Muscle of back (tissue), 3 donors: ENCODE measurements at regions not wholly inside any gene's neighbourhood (a gene's known extent, or its start where the extent isn't known, plus 50 kb on each side); places are given as distances from the start of the nearest gene placed in this dataset.

Experiments used
- DNase-seq, 3 donors: peaks; one replicate each; pipeline versions ENCODE4 v3.0.0 to v3.0.0-alpha.2; 2013

- no peak for DNase-seq
Measured at GRCh38 chr7:18315241-18315640, 180.3 kb upstream of the HDAC9 start.

GRCh38 chr7:18317941-18318340 lies 177.6 kb upstream of the HDAC9 start:
- DNase-seq = no peak

GRCh38 chr7:18320422-18320821 lies 175.1 kb upstream of the HDAC9 start:
- DNase-seq = no peak

- peak in 2 of 3 donors; percentile 16 to 48 for DNase-seq
Measured at GRCh38 chr7:18320971-18321567, 174.5 kb upstream of the HDAC9 start.

GRCh38 chr7:18330548-18330947 lies 165.0 kb upstream of the HDAC9 start:
- DNase-seq = no peak

- no peak for DNase-seq
Measured at GRCh38 chr7:18336626-18337025, 158.9 kb upstream of the HDAC9 start.

- peak in 1 of 3 donors; percentile 45 for DNase-seq
Measured at GRCh38 chr7:18337048-18337809, 158.3 kb upstream of the HDAC9 start.

- DNase-seq = no peak
Measured at GRCh38 chr7:18338910-18339523, 156.5 kb upstream of the HDAC9 start.

- no peak for DNase-seq
Measured at GRCh38 chr7:18341756-18342155, 153.8 kb upstream of the HDAC9 start.

- no peak for DNase-seq
Measured at GRCh38 chr7:18343047-18343446, 152.5 kb upstream of the HDAC9 start.

- DNase-seq = no peak
Measured at GRCh38 chr7:18344536-18344935, 151.0 kb upstream of the HDAC9 start.

GRCh38 chr7:18345641-18346234 lies 149.8 kb upstream of the HDAC9 start:
- peak; percentile 33 to 73 (median 68) for DNase-seq

- peak in 1 of 3 donors; percentile 21 for DNase-seq
Measured at GRCh38 chr7:18347170-18347569, 148.4 kb upstream of the HDAC9 start.

- no peak for DNase-seq
Measured at GRCh38 chr7:18350678-18351077, 144.9 kb upstream of the HDAC9 start.

GRCh38 chr7:18352339-18353255 lies 143.0 kb upstream of the HDAC9 start:
- peak; percentile 53 to 67 (median 53) for DNase-seq

- DNase-seq = no peak
Measured at GRCh38 chr7:18353339-18353738, 142.2 kb upstream of the HDAC9 start.

- no peak for DNase-seq
Measured at GRCh38 chr7:18354108-18355085, 141.2 kb upstream of the HDAC9 start.

GRCh38 chr7:18356191-18356645 lies 139.3 kb upstream of the HDAC9 start:
- peak; percentile 18 to 59 (median 21) for DNase-seq

- DNase-seq = no peak
Measured at GRCh38 chr7:18357691-18358090, 137.9 kb upstream of the HDAC9 start.

GRCh38 chr7:18361756-18362155 lies 133.8 kb upstream of the HDAC9 start:
- peak; percentile 44 to 88 (median 75) for DNase-seq
